H9 (cell line): ENCODE measurements at regions not wholly inside any gene's neighbourhood (a gene's known extent, or its start where the extent isn't known, plus 50 kb on each side); places are given as distances from the start of the nearest gene placed in this dataset.

Experiments used
- DNase-seq: peaks from one replicate; pipeline ENCODE4 v3.0.0-alpha.2; 2017
- H2AFZ ChIP-seq: one replicate; pipeline ENCODE4 v1.6.1; 2013; ENCODE audit warnings: mild to moderate bottlenecking, low read length, control low read depth, moderate library complexity
- H2AK5ac ChIP-seq: 2 replicates; pipeline ENCODE4 v1.6.1; 2013; ENCODE audit warnings: low read length, control low read depth, mixed read lengths; ENCODE audit not compliant: insufficient read length
- H2BK120ac ChIP-seq: one replicate; pipeline ENCODE4 v1.6.1; 2013; ENCODE audit warnings: low read depth, mild to moderate bottlenecking, low read length, control low read depth, inconsistent platforms; ENCODE audit not compliant: poor library complexity, severe bottlenecking
- H2BK12ac ChIP-seq: 2 replicates; pipeline ENCODE4 v1.6.1; 2013; ENCODE audit warnings: low read length, control low read depth, mixed read lengths, low read depth; ENCODE audit not compliant: insufficient read length
- H2BK15ac ChIP-seq: 2 replicates; pipeline ENCODE4 v1.6.1; 2013; ENCODE audit warnings: low read depth, low read length, control low read depth
- H2BK20ac ChIP-seq: one replicate; pipeline ENCODE4 v1.6.1; 2013; ENCODE audit warnings: low read depth, mild to moderate bottlenecking, low read length, control low read depth, inconsistent platforms; ENCODE audit not compliant: poor library complexity, severe bottlenecking
- H2BK5ac ChIP-seq: 2 replicates; pipeline ENCODE4 v1.6.1; 2013; ENCODE audit warnings: low read length, control low read depth, mixed read lengths; ENCODE audit not compliant: insufficient read length
- H3K14ac ChIP-seq: 2 replicates; pipeline ENCODE4 v1.6.1; 2013; ENCODE audit warnings: low read length, control low read depth; ENCODE audit not compliant: insufficient read depth
- H3K18ac ChIP-seq: 2 replicates; pipeline ENCODE4 v1.6.1; 2013; ENCODE audit warnings: low read depth, mild to moderate bottlenecking, mixed read lengths, low read length, control low read depth; ENCODE audit not compliant: insufficient read length
- H3K23ac ChIP-seq: 2 replicates; pipeline ENCODE4 v1.6.1; 2013; ENCODE audit warnings: low read length, control low read depth, mixed read lengths, low read depth; ENCODE audit not compliant: insufficient read length
- H3K23me2 ChIP-seq: 2 replicates; pipeline ENCODE4 v1.6.1; 2013; ENCODE audit warnings: low read depth, mild to moderate bottlenecking, mixed read lengths, low read length, control low read depth; ENCODE audit not compliant: insufficient read length, poor library complexity, severe bottlenecking
- H3K27ac ChIP-seq: 2 replicates; pipeline ENCODE4 v1.5.1; 2013; ENCODE audit warnings: low read length, control low read depth, mixed read lengths, low read depth; ENCODE audit not compliant: insufficient read length
- H3K27me3 ChIP-seq: 2 replicates; pipeline ENCODE4 v1.6.1; 2013; ENCODE audit warnings: low read length, control low read depth, inconsistent platforms; ENCODE audit not compliant: insufficient read depth
- H3K4ac ChIP-seq: 2 replicates; pipeline ENCODE4 v1.6.1; 2013; ENCODE audit warnings: low read depth, mild to moderate bottlenecking, control low read depth, inconsistent platforms, low read length, moderate library complexity
- H3K4me1 ChIP-seq: 2 replicates; pipeline ENCODE4 v1.6.1; 2013; ENCODE audit warnings: low read length, control low read depth, inconsistent platforms; ENCODE audit not compliant: insufficient read depth
- H3K4me2 ChIP-seq: 2 replicates; pipeline ENCODE4 v1.6.1; 2013; ENCODE audit warnings: low read length, control low read depth, mixed read lengths; ENCODE audit not compliant: insufficient read length, insufficient read depth
- H3K56ac ChIP-seq: 2 replicates; pipeline ENCODE4 v1.6.1; 2013; ENCODE audit warnings: low read depth, mild to moderate bottlenecking, mixed read lengths, low read length, control low read depth; ENCODE audit not compliant: insufficient read length
- H3K79me1 ChIP-seq: 2 replicates; pipeline ENCODE4 v1.6.1; 2013; ENCODE audit warnings: low read depth, mild to moderate bottlenecking, moderate library complexity, low read length, control low read depth, inconsistent platforms; ENCODE audit not compliant: insufficient read depth, poor library complexity, severe bottlenecking
- H3K79me2 ChIP-seq: 2 replicates; pipeline ENCODE4 v1.6.1; 2013; ENCODE audit warnings: low read length, control low read depth, inconsistent platforms; ENCODE audit not compliant: insufficient read depth
- H3K9ac ChIP-seq: 2 replicates; pipeline ENCODE4 v1.6.1; 2013; ENCODE audit warnings: low read length, control low read depth, mixed read lengths; ENCODE audit not compliant: insufficient read length; ENCODE audit errors: extremely low read depth
- H3K9me3 ChIP-seq: one replicate; pipeline ENCODE4 v1.6.1; 2013; ENCODE audit warnings: low read depth, low read length, inconsistent platforms; ENCODE audit not compliant: control insufficient read depth
- H3T11ph ChIP-seq: one replicate; pipeline ENCODE4 v1.6.1; 2013; ENCODE audit warnings: mild to moderate bottlenecking, low read length, control low read depth, inconsistent platforms
- H4K20me1 ChIP-seq: one replicate; pipeline ENCODE4 v1.6.1; 2013; ENCODE audit not compliant: control insufficient read depth, insufficient read length, insufficient read depth
- H4K5ac ChIP-seq: 2 replicates; pipeline ENCODE4 v1.6.1; 2013; ENCODE audit warnings: low read depth, mild to moderate bottlenecking, mixed read lengths, low read length, control low read depth; ENCODE audit not compliant: insufficient read length
- H4K8ac ChIP-seq: replicated peaks from 2 replicates; pipeline ENCODE4 v1.6.1; 2013; ENCODE audit warnings: low read length, control low read depth, mixed read lengths, low read depth; ENCODE audit not compliant: insufficient read length
- H4K91ac ChIP-seq: 2 replicates; pipeline ENCODE4 v1.6.1; 2013; ENCODE audit warnings: low read depth, mild to moderate bottlenecking, moderate library complexity, mixed read lengths, low read length, control low read depth; ENCODE audit not compliant: insufficient read length
- H3K27ac Mint-ChIP-seq, 3 experiments: 2 replicates in 2 of 3; 3 replicates in 1 of 3; pipeline ENCODE4 v1.8.0; 2020 to 2021; ENCODE audit warnings: mixed read lengths in 3 of 3, mild to moderate bottlenecking in 1 of 3, moderate library complexity in 1 of 3
- H3K27me3 Mint-ChIP-seq: 2 replicates; pipeline ENCODE4 v1.8.0; 2021; ENCODE audit warnings: low read depth, mild to moderate bottlenecking, moderate library complexity, mixed read lengths
- H3K36me3 Mint-ChIP-seq, 3 experiments: 2 replicates in 2 of 3; 3 replicates in 1 of 3; pipeline ENCODE4 v1.8.0; 2020 to 2021; ENCODE audit warnings: low read depth in 3 of 3, mixed read lengths in 3 of 3; ENCODE audit not compliant: insufficient read depth in 1 of 3
- H3K4me1 Mint-ChIP-seq, 2 experiments: 2 replicates each; pipeline ENCODE4 v1.8.0; 2020; ENCODE audit warnings: mixed read lengths in 2 of 2
- H3K4me3 Mint-ChIP-seq, 2 experiments: 2 replicates in 1 of 2; 3 replicates in 1 of 2; pipeline ENCODE4 v1.8.0; 2020 to 2021; ENCODE audit warnings: mild to moderate bottlenecking in 2 of 2, mixed read lengths in 2 of 2, moderate library complexity in 1 of 2
- H3K9me3 Mint-ChIP-seq, 2 experiments: 2 replicates in 1 of 2; 3 replicates in 1 of 2; pipeline ENCODE4 v1.8.0; 2020; ENCODE audit warnings: mild to moderate bottlenecking in 2 of 2, mixed read lengths in 2 of 2, moderate library complexity in 1 of 2
- CTCF ChIP-seq: fragments of 200-600 bp; sonication (generic); conservative IDR thresholded peaks from 3 replicates; pipeline ENCODE4 v1.8.0; 2021; ENCODE audit warnings: antibody characterized with exemption, mild to moderate bottlenecking
- WGBS: extraction: QIAGEN DNeasy Blood & Tissue Kit; methylation state at CpG from one replicate; pipeline ENCODE4 v1.1.7; 2013; ENCODE audit warnings: missing lambda C conversion rate, low lambda C conversion rate, mixed read lengths; ENCODE audit not compliant: insufficient read length; ENCODE audit errors: extremely low coverage; 5-methylcytosine and 5-hydroxymethylcytosine counted together

DNA sequence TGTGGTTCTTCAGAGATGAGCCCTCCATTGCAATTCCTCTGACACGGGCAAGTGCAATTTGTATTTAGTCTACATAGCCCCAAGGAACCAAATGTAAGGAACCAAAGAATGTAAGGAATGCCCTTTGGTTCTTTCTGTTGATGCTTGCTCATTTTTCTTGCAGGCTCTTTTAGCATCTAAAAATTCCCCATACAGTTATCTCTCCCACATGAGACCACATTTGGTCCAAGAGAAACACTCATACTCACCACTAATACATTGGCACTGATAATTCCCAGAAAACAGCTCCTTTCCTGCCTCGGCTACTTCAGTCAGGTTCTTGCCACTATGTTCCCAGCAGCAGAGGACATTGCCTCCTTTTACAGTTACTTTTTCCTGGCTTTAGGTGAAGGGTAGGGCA is 332.6 kb downstream of the AEBP2 start:
- no peak for DNase-seq
- Mint-ChIP-seq H3K4me1 (peaks cover 2 to 6% of the 10 kb centered on the region in 2 experiments), H3K4me3 (no peak overlapping the region), H3K27me3 (no peaks in the 10 kb centered on the region), H3K9me3 (no peaks in the 10 kb centered on the region), H3K36me3 (no peaks in the 10 kb centered on the region), H3K27ac (no peak overlapping the region)
- Histone ChIP-seq H2BK15ac (no peak overlapping the region), H4K91ac (no peak overlapping the region), H3K9ac (no peak overlapping the region), H3K4me1 (no peaks in the 10 kb centered on the region; the same call in 1 of the 2 replicates), H3K23ac (no peak overlapping the region), H3K9me3 (no peaks in the 10 kb centered on the region), H2BK5ac (peak overlapping the region; percentile 41), H3K27ac (no peak overlapping the region), H3K79me2 (no peaks in the 10 kb centered on the region), H3K56ac (no peak overlapping the region), H3K23me2 (no peaks in the 10 kb centered on the region), H2AK5ac (no peak overlapping the region), H2BK120ac (no peak overlapping the region), H4K5ac (no peak overlapping the region), H3K14ac (no peak overlapping the region), H4K20me1 (no peaks in the 10 kb centered on the region), H2AFZ (peak overlapping the region; percentile 6), H4K8ac (no peak overlapping the region), H3K27me3 (no peaks in the 10 kb centered on the region), H2BK12ac (no peak overlapping the region), H3K18ac (no peak overlapping the region), H2BK20ac (no peak overlapping the region), H3T11ph (no peak overlapping the region), H3K4ac (no peak overlapping the region), H3K79me1 (no peaks in the 10 kb centered on the region), H3K4me2 (no peak overlapping the region)
- TF ChIP-seq CTCF = no peak
- WGBS = no CpG with 5 or more reads among the region's 2 CpGs
